ENCODE measurements at regions not wholly inside any gene's neighbourhood (a gene's known extent, or its start where the extent isn't known, plus 50 kb on each side); places are given as distances from the start of the nearest gene placed in this dataset.
A peak's percentile ranks its signal among the peaks of the same experiment; 100 is the strongest.

GRCh38 chr7:388023-388960 lies 98.3 kb downstream of the FOXL3 start:
- H3K4me1 ChIP-seq = peaks cover 9% of the 10 kb centered on the region
- H3K9me3 ChIP-seq (replicated peaks) = peaks cover 29% of the 10 kb centered on the region
- no peaks in the 10 kb centered on the region for H3K27me3 ChIP-seq (ENCODE audit: low read depth)
- H3K36me3 ChIP-seq = no peaks in the 10 kb centered on the region
- intact Hi-C loops (cut with micrococcal nuclease) = no loop called here
- DNase-seq = peak; percentile 57
- no peak overlapping the region for H3K27ac ChIP-seq (replicated peaks)
- no peak overlapping the region for H3K4me3 ChIP-seq
- TF ChIP-seq CTCF (IDR thresholded peaks at IDR 0.05; ENCODE audit: borderline replicate concordance) = no peak

- Histone ChIP-seq H3K27me3 (ENCODE audit: low read depth) (no peaks in the 10 kb centered on the region), H3K36me3 (no peaks in the 10 kb centered on the region), H3K9me3 (replicated peaks) (peaks cover 20% of the 10 kb centered on the region), H3K4me1 (peaks cover 9% of the 10 kb centered on the region), H3K4me3 (no peak overlapping the region), H3K27ac (replicated peaks) (no peak overlapping the region)
- DNase-seq = peak; percentile 4
- intact Hi-C loops (cut with micrococcal nuclease) = no loop called here
- TF ChIP-seq CTCF (IDR thresholded peaks at IDR 0.05; ENCODE audit: borderline replicate concordance) = no peak
These were observed 99.2 kb downstream of the FOXL3 start for GRCh38 chr7:388961-389701.

GRCh38 chr7:389911-390601 lies 100.1 kb downstream of the FOXL3 start:
- H3K4me1 ChIP-seq = peaks cover 9% of the 10 kb centered on the region
- no peaks in the 10 kb centered on the region for H3K36me3 ChIP-seq
- DNase-seq = peak; percentile 7
- no peak for TF ChIP-seq CTCF (IDR thresholded peaks at IDR 0.05; ENCODE audit: borderline replicate concordance)
- no peak overlapping the region for H3K27ac ChIP-seq (replicated peaks)
- no peaks in the 10 kb centered on the region for H3K27me3 ChIP-seq (ENCODE audit: low read depth)
- H3K9me3 ChIP-seq (replicated peaks) = peaks cover 19% of the 10 kb centered on the region
- intact Hi-C loops (cut with micrococcal nuclease) = no loop called here
- no peak overlapping the region for H3K4me3 ChIP-seq

GRCh38 chr7:390761-391410 lies 100.9 kb downstream of the FOXL3 start:
- H3K36me3 ChIP-seq = no peaks in the 10 kb centered on the region
- H3K27ac ChIP-seq (replicated peaks) = no peak overlapping the region
- H3K4me3 ChIP-seq = no peak overlapping the region
- H3K27me3 ChIP-seq (ENCODE audit: low read depth) = no peaks in the 10 kb centered on the region
- TF ChIP-seq CTCF (IDR thresholded peaks at IDR 0.05; ENCODE audit: borderline replicate concordance) = no peak
- H3K4me1 ChIP-seq = peaks cover 9% of the 10 kb centered on the region
- peaks cover 22% of the 10 kb centered on the region for H3K9me3 ChIP-seq (replicated peaks)
- peak; percentile 4 for DNase-seq
- intact Hi-C loops (cut with micrococcal nuclease) = no loop called here

GRCh38 chr7:391411-391951 lies 101.5 kb downstream of the FOXL3 start:
- intact Hi-C loops (cut with micrococcal nuclease) = no loop called here
- TF ChIP-seq CTCF (IDR thresholded peaks at IDR 0.05; ENCODE audit: borderline replicate concordance) = no peak
- Histone ChIP-seq H3K36me3 (no peaks in the 10 kb centered on the region), H3K27ac (replicated peaks) (no peak overlapping the region), H3K9me3 (replicated peaks) (peaks cover 28% of the 10 kb centered on the region), H3K4me1 (peaks cover 9% of the 10 kb centered on the region), H3K4me3 (no peak overlapping the region), H3K27me3 (ENCODE audit: low read depth) (no peaks in the 10 kb centered on the region)
- peak; percentile 7 for DNase-seq
